ENCODE measurements at regions not wholly inside any gene's neighbourhood (a gene's known extent, or its start where the extent isn't known, plus 50 kb on each side); places are given as distances from the start of the nearest gene placed in this dataset.

- TF ChIP-seq, protein P1, sequence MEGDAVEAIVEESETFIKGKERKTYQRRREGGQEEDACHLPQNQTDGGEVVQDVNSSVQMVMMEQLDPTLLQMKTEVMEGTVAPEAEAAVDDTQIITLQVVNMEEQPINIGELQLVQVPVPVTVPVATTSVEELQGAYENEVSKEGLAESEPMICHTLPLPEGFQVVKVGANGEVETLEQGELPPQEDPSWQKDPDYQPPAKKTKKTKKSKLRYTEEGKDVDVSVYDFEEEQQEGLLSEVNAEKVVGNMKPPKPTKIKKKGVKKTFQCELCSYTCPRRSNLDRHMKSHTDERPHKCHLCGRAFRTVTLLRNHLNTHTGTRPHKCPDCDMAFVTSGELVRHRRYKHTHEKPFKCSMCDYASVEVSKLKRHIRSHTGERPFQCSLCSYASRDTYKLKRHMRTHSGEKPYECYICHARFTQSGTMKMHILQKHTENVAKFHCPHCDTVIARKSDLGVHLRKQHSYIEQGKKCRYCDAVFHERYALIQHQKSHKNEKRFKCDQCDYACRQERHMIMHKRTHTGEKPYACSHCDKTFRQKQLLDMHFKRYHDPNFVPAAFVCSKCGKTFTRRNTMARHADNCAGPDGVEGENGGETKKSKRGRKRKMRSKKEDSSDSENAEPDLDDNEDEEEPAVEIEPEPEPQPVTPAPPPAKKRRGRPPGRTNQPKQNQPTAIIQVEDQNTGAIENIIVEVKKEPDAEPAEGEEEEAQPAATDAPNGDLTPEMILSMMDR (IDR thresholded peaks at IDR 0.05): no peak
- H3K36me3 ChIP-seq (ENCODE audit: control insufficient read depth, insufficient read depth, low read length): no peaks in the 10 kb centered on the region
- H3K9me3 ChIP-seq (ENCODE audit: control insufficient read depth, low read length): no peaks in the 10 kb centered on the region
- no peaks in the 10 kb centered on the region for H3K27me3 ChIP-seq (ENCODE audit: control insufficient read depth, insufficient read depth, low read length)
- H3K4me1 ChIP-seq: no peaks in the 10 kb centered on the region
- H2AFZ ChIP-seq: no peak overlapping the region
- no peak overlapping the region for H3K4me3 ChIP-seq (ENCODE audit: low read depth, low read length)
- H3K79me2 ChIP-seq: no peaks in the 10 kb centered on the region
- H3K27ac ChIP-seq: no peak overlapping the region
- no peak overlapping the region for H3K4me2 ChIP-seq (ENCODE audit: low read length)
- H3K9ac ChIP-seq: no peak overlapping the region
Measured at GRCh38 chr10:128727114-128727513, 600.9 kb upstream of the MKI67 start.

- H3K27me3 ChIP-seq (ENCODE audit: control insufficient read depth, insufficient read depth, low read length): no peaks in the 10 kb centered on the region
- no peaks in the 10 kb centered on the region for H3K79me2 ChIP-seq
- no peak overlapping the region for H3K4me2 ChIP-seq (ENCODE audit: low read length)
- no peaks in the 10 kb centered on the region for H3K9me3 ChIP-seq (ENCODE audit: control insufficient read depth, low read length)
- TF ChIP-seq, protein P1 (IDR thresholded peaks at IDR 0.05): no peak
- H3K27ac ChIP-seq: no peak overlapping the region
- H3K4me3 ChIP-seq (ENCODE audit: low read depth, low read length): no peak overlapping the region
- H3K36me3 ChIP-seq (ENCODE audit: control insufficient read depth, insufficient read depth, low read length): no peaks in the 10 kb centered on the region
- no peaks in the 10 kb centered on the region for H3K4me1 ChIP-seq
- no peak overlapping the region for H2AFZ ChIP-seq
- H3K9ac ChIP-seq: no peak overlapping the region
Measured at GRCh38 chr10:128729910-128730420, 603.7 kb upstream of the MKI67 start.

DNA sequence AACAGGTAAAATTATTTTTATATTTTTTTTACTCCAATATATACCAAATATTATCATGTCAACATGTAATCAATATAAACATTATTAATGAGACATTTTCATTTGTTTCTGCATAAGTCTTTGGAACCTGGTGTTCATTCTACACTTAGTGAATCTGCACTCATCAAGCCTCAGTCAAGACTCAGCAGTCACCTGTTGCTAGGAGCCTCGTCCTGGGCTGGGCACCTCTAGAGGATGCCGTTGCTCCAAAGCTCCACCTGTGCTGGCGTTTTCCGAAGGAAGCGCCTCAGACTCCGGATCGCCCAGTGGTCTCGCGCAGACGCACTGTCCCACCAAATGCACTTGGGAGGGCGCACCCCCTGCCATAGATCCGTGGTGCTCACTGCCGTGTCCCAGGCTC is 604.7 kb upstream of the MKI67 start:
- Histone ChIP-seq H3K27ac (no peak overlapping the region), H3K27me3 (ENCODE audit: control insufficient read depth, insufficient read depth, low read length) (no peaks in the 10 kb centered on the region), H3K36me3 (ENCODE audit: control insufficient read depth, insufficient read depth, low read length) (no peaks in the 10 kb centered on the region), H2AFZ (no peak overlapping the region), H3K4me1 (no peaks in the 10 kb centered on the region), H3K4me2 (ENCODE audit: low read length) (no peak overlapping the region), H3K4me3 (ENCODE audit: low read depth, low read length) (no peak overlapping the region), H3K9me3 (ENCODE audit: control insufficient read depth, low read length) (no peaks in the 10 kb centered on the region), H3K79me2 (no peaks in the 10 kb centered on the region), H3K9ac (no peak overlapping the region)
- TF ChIP-seq, protein P1 (IDR thresholded peaks at IDR 0.05): no peak

- TF ChIP-seq, protein P1 (IDR thresholded peaks at IDR 0.05): no peak
- Histone ChIP-seq H3K36me3 (ENCODE audit: control insufficient read depth, insufficient read depth, low read length) (no peaks in the 10 kb centered on the region), H3K4me1 (no peaks in the 10 kb centered on the region), H3K4me2 (ENCODE audit: low read length) (no peak overlapping the region), H3K27me3 (ENCODE audit: control insufficient read depth, insufficient read depth, low read length) (no peaks in the 10 kb centered on the region), H3K27ac (no peak overlapping the region), H3K4me3 (ENCODE audit: low read depth, low read length) (no peak overlapping the region), H2AFZ (no peak overlapping the region), H3K79me2 (no peaks in the 10 kb centered on the region), H3K9me3 (ENCODE audit: control insufficient read depth, low read length) (no peaks in the 10 kb centered on the region), H3K9ac (no peak overlapping the region)
Measured at GRCh38 chr10:128734161-128734560, 607.9 kb upstream of the MKI67 start.

- Histone ChIP-seq H3K4me1 (no peaks in the 10 kb centered on the region), H3K4me2 (ENCODE audit: low read length) (no peak overlapping the region), H3K27me3 (ENCODE audit: control insufficient read depth, insufficient read depth, low read length) (no peaks in the 10 kb centered on the region), H3K27ac (no peak overlapping the region), H3K79me2 (no peaks in the 10 kb centered on the region), H3K9me3 (ENCODE audit: control insufficient read depth, low read length) (no peaks in the 10 kb centered on the region), H3K36me3 (ENCODE audit: control insufficient read depth, insufficient read depth, low read length) (no peaks in the 10 kb centered on the region), H2AFZ (no peak overlapping the region), H3K9ac (no peak overlapping the region), H3K4me3 (ENCODE audit: low read depth, low read length) (no peak overlapping the region)
- TF ChIP-seq, protein P1 (IDR thresholded peaks at IDR 0.05): no peak
Measured at GRCh38 chr10:128734734-128735133, 608.5 kb upstream of the MKI67 start.

Measured in parathyroid adenoma (tissue), 2 donors.